GM23338 (cell line): ENCODE measurements at regions not wholly inside any gene's neighbourhood (a gene's known extent, or its start where the extent isn't known, plus 50 kb on each side); places are given as distances from the start of the nearest gene placed in this dataset.
"Not testable (repeated sequence)": the region's sequence is repeated elsewhere in the genome, so short reads cannot be mapped to it uniquely, and the experiment has no call there.

Experiments
- ATAC-seq: fragments of 200-7000 bp; cut with Tn5 transposase; 3 replicates; pipeline ENCODE4 v1.9.1; 2020
- DNase-seq: peaks from one replicate; pipeline ENCODE4 v3.0.0-alpha.2; 2015; ENCODE audit warnings: low spot score
- H2AFZ ChIP-seq: fragments of 200-600 bp; sonication (generic); 2 replicates; pipeline ENCODE4 v1.8.0; 2016; ENCODE audit warnings: antibody characterized with exemption, mild to moderate bottlenecking, moderate library complexity
- H3F3A ChIP-seq: fragments of 200-600 bp; sonication (generic); replicated peaks from 2 replicates; pipeline ENCODE4 v1.8.0; 2017; ENCODE audit warnings: antibody characterized with exemption, mixed run types, low read depth
- H3K27ac ChIP-seq: fragments of 200-600 bp; sonication (generic); 2 replicates; pipeline ENCODE4 v1.6.1; 2016; ENCODE audit warnings: low read depth
- H3K27me3 ChIP-seq: fragments of 200-600 bp; sonication (generic); 2 replicates; pipeline ENCODE4 v1.8.0; 2016; ENCODE audit warnings: mild to moderate bottlenecking, mixed run types, moderate library complexity; ENCODE audit not compliant: insufficient read depth
- H3K36me3 ChIP-seq: fragments of 200-600 bp; sonication (generic); 2 replicates; pipeline ENCODE4 v1.8.0; 2016; ENCODE audit warnings: mild to moderate bottlenecking; ENCODE audit not compliant: insufficient read depth
- H3K4me1 ChIP-seq: fragments of 200-600 bp; sonication (generic); 2 replicates; pipeline ENCODE4 v1.8.0; 2016; ENCODE audit warnings: mild to moderate bottlenecking, moderate library complexity; ENCODE audit not compliant: insufficient read depth
- H3K4me2 ChIP-seq: fragments of 200-600 bp; sonication (generic); 2 replicates; pipeline ENCODE4 v1.7.1; 2017; ENCODE audit warnings: mixed run types
- H3K4me3 ChIP-seq: fragments of 200-600 bp; sonication (generic); 2 replicates; pipeline ENCODE4 v1.6.1; 2016; ENCODE audit warnings: mixed run types
- H3K79me2 ChIP-seq: fragments of 200-600 bp; sonication (generic); replicated peaks from 2 replicates; pipeline ENCODE4 v1.8.0; 2017; ENCODE audit warnings: mild to moderate bottlenecking; ENCODE audit not compliant: insufficient read depth
- H3K9me2 ChIP-seq: fragments of 200-600 bp; sonication (generic); 2 replicates; pipeline ENCODE4 v1.8.0; 2017; ENCODE audit not compliant: insufficient read depth
- H4K20me1 ChIP-seq: fragments of 200-600 bp; sonication (generic); replicated peaks from 2 replicates; pipeline ENCODE4 v1.8.0; 2017; ENCODE audit warnings: mild to moderate bottlenecking; ENCODE audit not compliant: insufficient read depth
- H3K27ac Mint-ChIP-seq: 2 replicates; pipeline ENCODE4 v1.8.0; 2020; ENCODE audit warnings: inconsistent platforms, mild to moderate bottlenecking, moderate library complexity, mixed read lengths
- H3K27me3 Mint-ChIP-seq: 3 replicates; pipeline ENCODE4 v1.8.0; 2022; ENCODE audit warnings: low read depth, mild to moderate bottlenecking, moderate library complexity, mixed read lengths, inconsistent platforms; ENCODE audit not compliant: insufficient read depth, poor library complexity
- H3K36me3 Mint-ChIP-seq: 3 replicates; pipeline ENCODE4 v1.8.0; 2021; ENCODE audit warnings: low read depth, mild to moderate bottlenecking, inconsistent platforms, moderate library complexity, mixed read lengths
- H3K4me1 Mint-ChIP-seq: 3 replicates; pipeline ENCODE4 v1.8.0; 2020; ENCODE audit warnings: mild to moderate bottlenecking, inconsistent platforms, mixed read lengths
- H3K4me3 Mint-ChIP-seq: 3 replicates; pipeline ENCODE4 v1.8.0; 2021; ENCODE audit warnings: moderate library complexity, mild to moderate bottlenecking, inconsistent platforms, mixed read lengths
- H3K9me3 Mint-ChIP-seq: 3 replicates; pipeline ENCODE4 v1.8.0; 2020; ENCODE audit warnings: moderate library complexity, mild to moderate bottlenecking, inconsistent platforms, mixed read lengths
- CREB1 ChIP-seq: fragments of 250-450 bp; sonication (Bioruptor Pico); IDR thresholded peaks from 2 replicates; pipeline ENCODE4 v1.5.0; 2020; ENCODE audit warnings: low read depth, mild to moderate bottlenecking, moderate library complexity
- CTCF ChIP-seq, 2 experiments: fragments of 200-600 bp in 1 of 2; sonication (generic) in 1 of 2; conservative IDR thresholded peaks; 2 replicates each; pipeline versions ENCODE4 v1.5.1 to v1.6.1; 2016 to 2017; ENCODE audit warnings: antibody characterized with exemption in 2 of 2, low read depth in 2 of 2, mild to moderate bottlenecking in 2 of 2, moderate library complexity in 1 of 2
- EZH2 ChIP-seq: fragments of 200-600 bp; sonication (generic); IDR thresholded peaks from one replicate; pipeline ENCODE4 v1.8.0; 2017; ENCODE audit warnings: antibody characterized with exemption, mild to moderate bottlenecking, low read depth; ENCODE audit not compliant: unreplicated experiment
- EZH2phosphoT487 ChIP-seq: fragments of 200-600 bp; sonication (generic); IDR thresholded peaks from one replicate; pipeline ENCODE4 v1.8.1; 2018; ENCODE audit warnings: antibody characterized with exemption; ENCODE audit not compliant: unreplicated experiment
- JUNB ChIP-seq: IDR thresholded peaks from one replicate; pipeline ENCODE4 v1.6.1; 2016; ENCODE audit warnings: antibody characterized with exemption; ENCODE audit not compliant: unreplicated experiment
- NANOG ChIP-seq: IDR thresholded peaks from 2 replicates; pipeline ENCODE4 v1.6.1; 2016; ENCODE audit warnings: antibody characterized with exemption, borderline replicate concordance
- POLR2AphosphoS5 ChIP-seq: IDR thresholded peaks from 2 replicates; pipeline ENCODE4 v1.6.1; 2016; ENCODE audit warnings: antibody characterized with exemption, low read depth
- REST ChIP-seq: IDR thresholded peaks from one replicate; pipeline ENCODE4 v1.6.1; 2018; ENCODE audit warnings: antibody characterized with exemption; ENCODE audit not compliant: unreplicated experiment
- ZNF114 ChIP-seq: fragments of 250-450 bp; sonication (Bioruptor Pico); IDR thresholded peaks from 2 replicates; pipeline ENCODE4 v1.5.0; 2020; ENCODE audit warnings: mild to moderate bottlenecking, moderate library complexity
- ZNF331 ChIP-seq: fragments of 250-450 bp; sonication (Bioruptor Pico); IDR thresholded peaks from 2 replicates; pipeline ENCODE4 v1.5.0; 2020; ENCODE audit warnings: low read depth, mild to moderate bottlenecking, moderate library complexity
- ZNF462 ChIP-seq: fragments of 250-450 bp; sonication (Bioruptor Pico); IDR thresholded peaks from 2 replicates; pipeline ENCODE4 v1.5.0; 2020; ENCODE audit warnings: mild to moderate bottlenecking, moderate library complexity

DNA sequence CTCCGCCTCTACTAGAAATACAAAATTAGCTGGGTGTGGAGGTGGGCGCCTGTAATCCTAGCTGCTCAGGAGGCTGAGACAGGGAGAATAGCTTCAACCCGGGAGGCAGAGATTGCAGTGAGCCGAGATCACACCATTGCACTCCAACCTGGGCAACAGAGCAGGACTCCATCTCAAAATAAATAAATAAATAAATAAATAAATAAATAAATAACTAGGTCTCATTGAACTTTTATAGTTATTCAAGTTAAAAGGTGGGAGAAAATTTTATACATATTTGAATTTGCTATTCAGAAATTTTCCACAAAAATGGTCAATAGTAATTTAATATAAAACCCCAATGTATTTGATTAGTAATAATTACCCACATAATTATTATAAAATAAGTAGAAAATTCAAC, 593.9 kb upstream of the CDH10 start:
- not testable (repeated sequence) for H3K9me3 Mint-ChIP-seq, ATAC-seq, H3K36me3 Mint-ChIP-seq

GRCh38 chr5:25224316-25224982, 579.7 kb upstream of the CDH10 start:
- H3K9me3 Mint-ChIP-seq: no peaks in the 10 kb centered on the region
- no peaks in the 10 kb centered on the region for H3K4me1 ChIP-seq
- H3K36me3 ChIP-seq: no peaks in the 10 kb centered on the region
- no peak overlapping the region for H3K4me2 ChIP-seq
- ATAC-seq: no peak
- no peak for DNase-seq
- H3K27me3 ChIP-seq: no peaks in the 10 kb centered on the region
- H3K9me2 ChIP-seq: no peaks in the 10 kb centered on the region
- no peak overlapping the region for H3K27ac ChIP-seq
- H3K4me3 Mint-ChIP-seq: no peak overlapping the region
- H2AFZ ChIP-seq: no peak overlapping the region
- no peaks in the 10 kb centered on the region for H3K27me3 Mint-ChIP-seq
- H3K4me3 ChIP-seq: no peak overlapping the region
- no peaks in the 10 kb centered on the region for H3K4me1 Mint-ChIP-seq
- no peak overlapping the region for H3K27ac Mint-ChIP-seq
- H3K36me3 Mint-ChIP-seq: no peaks in the 10 kb centered on the region; the same call in 2 of the 3 replicates
- no peaks in the 10 kb centered on the region for H4K20me1 ChIP-seq
- no peaks in the 10 kb centered on the region for H3K79me2 ChIP-seq
- no peaks in the 10 kb centered on the region for H3F3A ChIP-seq
- no peak for TF ChIP-seq EZH2phosphoT487
- no peak for TF ChIP-seq NANOG
- TF ChIP-seq EZH2: no peak
- no peak for TF ChIP-seq ZNF462 (CRISPR knock-in tag)
- TF ChIP-seq REST: no peak
- TF ChIP-seq ZNF114 (CRISPR knock-in tag): no peak
- TF ChIP-seq ZNF331 (CRISPR knock-in tag): no peak
- no peak for TF ChIP-seq JUNB
- no peak for TF ChIP-seq CREB1
- no peak for TF ChIP-seq POLR2AphosphoS5
- TF ChIP-seq CTCF (conservative IDR thresholded peaks at IDR 0.05; ENCODE audit: low read depth in 2 of 2): no peak

More for the DNA sequence above, 593.9 kb upstream of the CDH10 start:
- H3K4me1 Mint-ChIP-seq: peaks cover 16% of the 10 kb centered on the region
- H3K4me2 ChIP-seq, H3K4me1 ChIP-seq, H3K4me3 Mint-ChIP-seq, H4K20me1 ChIP-seq, H2AFZ ChIP-seq, H3K27me3 Mint-ChIP-seq, DNase-seq, H3K27ac ChIP-seq, H3K27ac Mint-ChIP-seq, H3F3A ChIP-seq, H3K27me3 ChIP-seq, H3K79me2 ChIP-seq, H3K9me2 ChIP-seq, H3K4me3 ChIP-seq, H3K36me3 ChIP-seq: not testable (repeated sequence)
